CD4-positive, alpha-beta T cell (primary cell): ENCODE measurements at regions not wholly inside any gene's neighbourhood (a gene's known extent, or its start where the extent isn't known, plus 50 kb on each side); places are given as distances from the start of the nearest gene placed in this dataset.
A peak's percentile ranks its signal among the peaks of the same experiment; 100 is the strongest.

Experiments used
- ATAC-seq: fragments of 200-7000 bp; cut with Tn5 transposase; one replicate; pipeline ENCODE4 v1.10.0; 2022; ENCODE audit warnings: mild to moderate bottlenecking; ENCODE audit not compliant: poor library complexity
- CTCF ChIA-PET: fragments of 350-600 bp; sonication (Branson Sonifier 250); formaldehyde crosslinking; loops from one replicate; lab custom pipeline; 2021; ENCODE audit warnings: antibody characterized with exemption, inconsistent platforms; lab: Charles Lee
- POLR2A ChIA-PET: fragments of 350-600 bp; sonication (Branson Sonifier 250); formaldehyde crosslinking; loops from one replicate; lab custom pipeline; 2021; ENCODE audit warnings: antibody characterized with exemption, inconsistent platforms; lab: Charles Lee
- DNase-seq, 14 experiments: peaks; one replicate each; pipeline ENCODE4 v3.0.0-alpha.2; 2013 to 2020; ENCODE audit warnings: mixed read lengths in 2 of 14
- H3K27ac ChIP-seq, 2 donors: one replicate each; pipeline versions ENCODE4 v1.5.1 to v1.7.0; 2013; ENCODE audit warnings: low read length in 2 of 2, low read depth in 1 of 2, mild to moderate bottlenecking in 1 of 2
- H3K27me3 ChIP-seq, 2 experiments: 1 replicate in 1 of 2; 2 replicates in 1 of 2; pipeline versions ENCODE4 v1.6.1 to v1.7.0; 2013; ENCODE audit warnings: low read length in 2 of 2, control low read depth in 1 of 2, mild to moderate bottlenecking in 1 of 2, moderate library complexity in 1 of 2; ENCODE audit not compliant: insufficient read depth in 2 of 2, control insufficient read depth in 1 of 2
- H3K36me3 ChIP-seq: one replicate; pipeline ENCODE4 v1.6.1; 2013; ENCODE audit warnings: low read length, control low read depth; ENCODE audit not compliant: insufficient read depth
- H3K4me1 ChIP-seq: one replicate; pipeline ENCODE4 v1.6.1; 2013; ENCODE audit warnings: low read length, control low read depth; ENCODE audit not compliant: insufficient read depth
- H3K4me3 ChIP-seq: one replicate; pipeline ENCODE4 v1.5.1; 2013; ENCODE audit warnings: mild to moderate bottlenecking, low read length, moderate library complexity
- H3K9me3 ChIP-seq, 2 experiments: 1 replicate in 1 of 2; 2 replicates in 1 of 2; pipeline versions ENCODE4 v1.6.1 to v1.7.0; 2013; ENCODE audit warnings: low read length in 2 of 2, mild to moderate bottlenecking in 2 of 2, control low read depth in 1 of 2, moderate library complexity in 1 of 2; ENCODE audit not compliant: control insufficient read depth in 1 of 2, insufficient read depth in 1 of 2
- H3K27ac Mint-ChIP-seq: one replicate; pipeline ENCODE4 v1.8.0; 2020; ENCODE audit warnings: mixed read lengths
- H3K27me3 Mint-ChIP-seq: one replicate; pipeline ENCODE4 v1.8.0; 2021; ENCODE audit warnings: mixed read lengths
- H3K36me3 Mint-ChIP-seq: one replicate; pipeline ENCODE4 v1.8.0; 2021; ENCODE audit warnings: low read depth, mixed read lengths
- H3K4me1 Mint-ChIP-seq: one replicate; pipeline ENCODE4 v1.8.0; 2021; ENCODE audit warnings: low read depth, mixed read lengths
- H3K4me3 Mint-ChIP-seq: one replicate; pipeline ENCODE4 v1.8.0; 2020; ENCODE audit warnings: mild to moderate bottlenecking, mixed read lengths
- H3K9me3 Mint-ChIP-seq: one replicate; pipeline ENCODE4 v1.8.0; 2020; ENCODE audit warnings: mixed read lengths
- CTCF ChIP-seq: fragments of 200-600 bp; IDR thresholded peaks from one replicate; pipeline ENCODE4 v1.8.0; 2022; ENCODE audit warnings: antibody characterized with exemption, mild to moderate bottlenecking
- intact Hi-C, 2 experiments: fragments of 100-400 bp; cut with DNase I in 1 of 2; cut with micrococcal nuclease in 1 of 2; formaldehyde crosslinking; loops; one replicate each; pipeline versions ENCODE4 v1.15.1 to v1.9.0; 2023 to 2025; cut with DNase I, micrococcal nuclease

GRCh38 chrX:56066016-56066415 lies 166.1 kb upstream of the KLF8 start:
- H3K4me1 ChIP-seq: peaks cover 26% of the 10 kb centered on the region
- ChIA-PET POLR2A (no interaction called here), CTCF (no interaction called here)
- ATAC-seq (peak; percentile 43), DNase-seq (no peak)
- intact Hi-C loops: no loop called here
- no peaks in the 10 kb centered on the region for H3K27me3 Mint-ChIP-seq
- H3K4me1 Mint-ChIP-seq: peaks cover 36% of the 10 kb centered on the region
- peaks cover 28% of the 10 kb centered on the region for H3K36me3 Mint-ChIP-seq
- peak overlapping the region; percentile 34 for H3K4me3 Mint-ChIP-seq
- no peaks in the 10 kb centered on the region for H3K27me3 ChIP-seq
- no peak overlapping the region for H3K27ac ChIP-seq
- H3K36me3 ChIP-seq: no peaks in the 10 kb centered on the region
- H3K27ac Mint-ChIP-seq: peak overlapping the region; percentile 90
- H3K4me3 ChIP-seq: no peak overlapping the region
- H3K9me3 Mint-ChIP-seq: peaks cover 7% of the 10 kb centered on the region
- H3K9me3 ChIP-seq: peaks cover 5 to 14% of the 10 kb centered on the region in 2 experiments
- no peak for TF ChIP-seq CTCF

GRCh38 chrX:56068274-56068758 lies 163.8 kb upstream of the KLF8 start:
- POLR2A ChIA-PET: interaction anchor here (1.1 to 1.8 kb wide), 5 partner anchors 13 to 1429 kb away, joined by 3 to 14 read pairs (median 6); partner anchors contain the start of gene KLF8
- Mint-ChIP-seq H3K27me3 (no peaks in the 10 kb centered on the region), H3K36me3 (peaks cover 5% of the 10 kb centered on the region), H3K4me3 (peak overlapping the region; percentile 56), H3K9me3 (peaks cover 3% of the 10 kb centered on the region), H3K27ac (peak overlapping the region; percentile 90), H3K4me1 (peaks cover 36% of the 10 kb centered on the region)
- peak; percentile 67 for ATAC-seq
- H3K9me3 ChIP-seq: peaks cover 5 to 18% of the 10 kb centered on the region in 2 experiments
- no peak overlapping the region for H3K27ac ChIP-seq
- CTCF ChIA-PET: no interaction called here
- peak in 4 of 14 experiments; percentile 0 to 5 (median 3) for DNase-seq
- no peak for TF ChIP-seq CTCF
- no peaks in the 10 kb centered on the region for H3K27me3 ChIP-seq
- H3K4me1 ChIP-seq: peaks cover 26% of the 10 kb centered on the region
- intact Hi-C loops: no loop called here
- no peak overlapping the region for H3K4me3 ChIP-seq
- H3K36me3 ChIP-seq: no peaks in the 10 kb centered on the region

GRCh38 chrX:56069299-56069931 lies 162.7 kb upstream of the KLF8 start:
- H3K9me3 ChIP-seq: peaks cover 4 to 14% of the 10 kb centered on the region in 2 experiments
- peaks cover 3% of the 10 kb centered on the region for H3K9me3 Mint-ChIP-seq
- peaks cover 36% of the 10 kb centered on the region for H3K4me1 Mint-ChIP-seq
- H3K27me3 Mint-ChIP-seq: no peaks in the 10 kb centered on the region
- ChIA-PET POLR2A (interaction anchor here (1.4 to 1.8 kb wide), 2 partner anchors 161 to 163 kb away, joined by 6 to 14 read pairs; partner anchors contain the start of gene KLF8), CTCF (no interaction called here)
- no peak overlapping the region for H3K27ac ChIP-seq
- peak overlapping the region; percentile 90 for H3K27ac Mint-ChIP-seq
- H3K36me3 Mint-ChIP-seq: peaks cover 5% of the 10 kb centered on the region
- no peak overlapping the region for H3K4me3 Mint-ChIP-seq
- no peaks in the 10 kb centered on the region for H3K27me3 ChIP-seq
- DNase-seq (no peak), ATAC-seq (no peak)
- no peaks in the 10 kb centered on the region for H3K36me3 ChIP-seq
- no peak for TF ChIP-seq CTCF
- no peak overlapping the region for H3K4me3 ChIP-seq
- intact Hi-C loops: no loop called here
- H3K4me1 ChIP-seq: peaks cover 26% of the 10 kb centered on the region
